Smooth muscle cell (in vitro differentiated cells): ENCODE measurements at regions not wholly inside any gene's neighbourhood (a gene's known extent, or its start where the extent isn't known, plus 50 kb on each side); places are given as distances from the start of the nearest gene placed in this dataset.

ENCODE experiments used
- DNase-seq: peaks from one replicate; lab custom pipeline; 2025; ENCODE audit not compliant: unreplicated experiment; lab: John Stamatoyannopoulos, UW
- H2AFZ ChIP-seq: fragments of 200-600 bp; sonication (generic); 2 replicates; pipeline ENCODE4 v1.6.0; 2016; ENCODE audit warnings: antibody characterized with exemption, low read depth, mild to moderate bottlenecking
- H3F3A ChIP-seq: fragments of 200-600 bp; sonication (generic); 2 replicates; pipeline ENCODE4 v1.6.0; 2017; ENCODE audit warnings: antibody characterized with exemption, low read depth
- H3K27ac ChIP-seq: fragments of 200-600 bp; sonication (generic); 2 replicates; pipeline ENCODE4 v1.5.1; 2016; ENCODE audit warnings: low read depth, mild to moderate bottlenecking
- H3K27me3 ChIP-seq: fragments of 200-600 bp; sonication (generic); 2 replicates; pipeline ENCODE4 v1.6.1; 2016; ENCODE audit warnings: low read depth, mild to moderate bottlenecking
- H3K36me3 ChIP-seq: fragments of 200-600 bp; sonication (generic); 2 replicates; pipeline ENCODE4 v1.5.1; 2016; ENCODE audit warnings: low read depth
- H3K4me1 ChIP-seq: fragments of 200-600 bp; sonication (generic); 2 replicates; pipeline ENCODE4 v1.5.1; 2016; ENCODE audit warnings: low read depth
- H3K4me2 ChIP-seq: fragments of 200-600 bp; sonication (generic); 2 replicates; pipeline ENCODE4 v1.6.0; 2016; ENCODE audit warnings: mild to moderate bottlenecking
- H3K4me3 ChIP-seq: fragments of 200-600 bp; sonication (generic); 2 replicates; pipeline ENCODE4 v1.5.1; 2016; ENCODE audit warnings: mild to moderate bottlenecking
- H3K79me2 ChIP-seq: fragments of 200-600 bp; sonication (generic); 2 replicates; pipeline ENCODE4 v1.6.0; 2016; ENCODE audit warnings: low read depth, mild to moderate bottlenecking
- H3K9ac ChIP-seq: fragments of 200-600 bp; sonication (generic); 2 replicates; pipeline ENCODE4 v1.6.0; 2016; ENCODE audit warnings: low read depth
- H3K9me3 ChIP-seq: fragments of 200-600 bp; sonication (generic); replicated peaks from 2 replicates; pipeline ENCODE4 v1.5.1; 2016; ENCODE audit warnings: low read depth
- H4K20me1 ChIP-seq: fragments of 200-600 bp; sonication (generic); 2 replicates; pipeline ENCODE4 v1.6.0; 2016; ENCODE audit warnings: low read depth
- WGBS: methylation state at CpG from one replicate; pipeline ENCODE4 v1.1.7; 2016; ENCODE audit warnings: low lambda C conversion rate; 5-methylcytosine and 5-hydroxymethylcytosine counted together
- TF ChIP-seq, protein P1 (sequence below): fragments of 200-600 bp; sonication (generic); IDR thresholded peaks from 2 replicates; pipeline ENCODE4 v1.5.1; 2017; ENCODE audit warnings: borderline replicate concordance, mild to moderate bottlenecking, antibody characterized with exemption; ENCODE audit not compliant: insufficient read depth, poor library complexity, severe bottlenecking

DNA sequence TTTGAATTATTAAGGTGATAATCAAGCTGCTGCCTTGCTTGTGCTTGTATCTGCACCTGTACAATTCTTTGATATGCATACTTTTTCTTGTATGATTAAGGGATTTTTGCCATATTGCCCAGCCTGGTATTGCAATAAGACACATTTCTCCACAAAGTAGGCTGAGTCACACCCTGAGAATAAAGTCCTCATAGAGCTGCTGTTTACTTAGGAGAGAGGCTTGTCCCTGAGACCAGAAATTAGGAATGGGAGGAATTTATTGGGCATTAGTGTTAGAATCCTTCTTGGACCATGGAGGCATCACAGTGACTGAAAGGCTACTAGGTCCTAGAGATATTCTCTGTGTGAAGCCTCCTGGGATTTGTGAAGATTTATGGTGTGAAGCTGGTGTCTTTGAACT lies 506.8 kb upstream of the FBXO33 start:
- no peak overlapping the region for H2AFZ ChIP-seq
- H3K79me2 ChIP-seq, result no peaks in the 10 kb centered on the region
- H4K20me1 ChIP-seq, result no peaks in the 10 kb centered on the region
- TF ChIP-seq, protein P1, sequence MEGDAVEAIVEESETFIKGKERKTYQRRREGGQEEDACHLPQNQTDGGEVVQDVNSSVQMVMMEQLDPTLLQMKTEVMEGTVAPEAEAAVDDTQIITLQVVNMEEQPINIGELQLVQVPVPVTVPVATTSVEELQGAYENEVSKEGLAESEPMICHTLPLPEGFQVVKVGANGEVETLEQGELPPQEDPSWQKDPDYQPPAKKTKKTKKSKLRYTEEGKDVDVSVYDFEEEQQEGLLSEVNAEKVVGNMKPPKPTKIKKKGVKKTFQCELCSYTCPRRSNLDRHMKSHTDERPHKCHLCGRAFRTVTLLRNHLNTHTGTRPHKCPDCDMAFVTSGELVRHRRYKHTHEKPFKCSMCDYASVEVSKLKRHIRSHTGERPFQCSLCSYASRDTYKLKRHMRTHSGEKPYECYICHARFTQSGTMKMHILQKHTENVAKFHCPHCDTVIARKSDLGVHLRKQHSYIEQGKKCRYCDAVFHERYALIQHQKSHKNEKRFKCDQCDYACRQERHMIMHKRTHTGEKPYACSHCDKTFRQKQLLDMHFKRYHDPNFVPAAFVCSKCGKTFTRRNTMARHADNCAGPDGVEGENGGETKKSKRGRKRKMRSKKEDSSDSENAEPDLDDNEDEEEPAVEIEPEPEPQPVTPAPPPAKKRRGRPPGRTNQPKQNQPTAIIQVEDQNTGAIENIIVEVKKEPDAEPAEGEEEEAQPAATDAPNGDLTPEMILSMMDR, result no peak
- peaks cover 8% of the 10 kb centered on the region for H3K4me1 ChIP-seq
- H3K27ac ChIP-seq, result no peak overlapping the region
- H3F3A ChIP-seq, result no peaks in the 10 kb centered on the region
- no peaks in the 10 kb centered on the region for H3K36me3 ChIP-seq
- DNase-seq, result no peak
- peak overlapping the region; percentile 29 for H3K4me2 ChIP-seq
- H3K27me3 ChIP-seq, result no peaks in the 10 kb centered on the region
- no peaks in the 10 kb centered on the region for H3K9me3 ChIP-seq
- H3K4me3 ChIP-seq, result no peak overlapping the region
- H3K9ac ChIP-seq, result no peak overlapping the region

DNA sequence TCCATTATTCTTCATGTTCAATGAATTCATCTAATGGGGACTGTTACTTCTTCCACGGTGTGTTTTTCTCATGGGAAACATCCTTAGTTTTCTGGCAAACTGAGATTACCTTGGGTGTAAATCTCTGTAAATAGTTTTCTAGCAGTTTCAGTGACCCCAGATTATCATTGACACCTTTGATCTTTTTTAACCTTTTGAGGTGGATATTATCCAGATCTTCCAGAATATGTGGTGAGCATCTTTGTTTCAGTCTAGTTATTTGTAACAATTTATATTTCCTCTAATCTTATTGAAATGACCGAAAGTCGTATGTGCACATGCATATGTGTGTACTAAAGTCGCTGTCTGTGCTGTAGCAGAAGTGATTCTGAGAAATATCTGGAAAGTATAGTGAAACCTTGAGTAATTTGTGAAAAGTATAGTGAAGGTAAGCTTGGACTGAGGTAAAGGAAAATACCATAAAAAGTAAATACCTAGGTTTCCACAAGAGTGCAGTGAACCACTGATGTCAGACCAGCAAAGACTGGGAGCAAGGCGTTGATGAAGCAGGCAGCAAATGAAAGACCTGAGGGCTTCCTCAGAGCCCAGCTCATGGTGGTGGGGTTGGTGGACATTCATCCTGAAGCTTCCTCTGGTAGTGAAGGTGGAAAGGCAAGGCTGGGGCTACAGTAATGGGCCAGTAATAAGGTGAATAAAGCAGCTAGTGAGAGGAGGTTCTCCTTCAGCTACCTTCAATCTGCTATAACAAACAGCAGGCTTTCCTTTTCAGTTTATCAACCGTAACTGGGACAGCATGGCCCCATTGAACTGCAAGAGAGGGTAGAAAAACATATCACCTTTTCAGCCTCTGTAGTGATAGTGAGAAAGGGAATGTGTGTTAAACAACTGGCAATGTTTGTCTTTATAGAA lies 480.2 kb upstream of the FBXO33 start:
- no peaks in the 10 kb centered on the region for H4K20me1 ChIP-seq
- 84% methylated on average over 6 of the region's 6 CpGs for WGBS

DNA sequence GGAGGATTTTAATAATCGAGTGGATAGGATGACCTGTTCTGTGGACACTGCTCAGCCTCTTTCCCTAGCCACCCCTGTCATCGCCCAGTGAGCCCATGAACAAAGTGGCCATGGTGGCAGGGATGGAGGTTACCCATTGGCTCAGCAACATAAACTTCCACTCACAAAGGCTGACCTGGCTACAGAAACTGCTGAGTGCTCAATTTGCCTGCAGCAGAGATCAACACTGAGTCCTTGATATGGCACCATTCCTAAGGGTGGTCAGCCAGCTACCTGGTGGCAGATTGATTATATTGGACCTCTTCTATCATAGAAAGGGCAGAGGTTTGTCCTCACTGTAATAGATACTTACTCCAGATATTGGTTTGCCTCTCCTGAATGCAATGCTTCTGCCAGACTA lies 465.4 kb upstream of the FBXO33 start:
- Histone ChIP-seq H2AFZ (no peak overlapping the region), H3K9ac (no peak overlapping the region), H3K4me2 (no peak overlapping the region), H3K4me3 (no peak overlapping the region), H3K27ac (no peak overlapping the region), H3K79me2 (no peaks in the 10 kb centered on the region), H3F3A (no peaks in the 10 kb centered on the region), H3K4me1 (no peaks in the 10 kb centered on the region), H4K20me1 (no peaks in the 10 kb centered on the region), H3K9me3 (no peaks in the 10 kb centered on the region), H3K27me3 (no peaks in the 10 kb centered on the region), H3K36me3 (no peaks in the 10 kb centered on the region)
- WGBS, result 90% methylated on average over 2 of the region's 2 CpGs
- TF ChIP-seq, protein P1, result no peak
- no peak for DNase-seq

More for the DNA sequence above, 480.2 kb upstream of the FBXO33 start:
- Histone ChIP-seq H3F3A (no peaks in the 10 kb centered on the region), H3K27ac (no peak overlapping the region), H3K36me3 (no peaks in the 10 kb centered on the region), H3K27me3 (no peaks in the 10 kb centered on the region), H3K79me2 (no peaks in the 10 kb centered on the region), H2AFZ (no peak overlapping the region), H3K9me3 (no peaks in the 10 kb centered on the region), H3K4me1 (no peaks in the 10 kb centered on the region), H3K4me2 (no peak overlapping the region), H3K9ac (no peak overlapping the region), H3K4me3 (no peak overlapping the region)
- TF ChIP-seq, protein P1, result no peak
- no peak for DNase-seq

DNA sequence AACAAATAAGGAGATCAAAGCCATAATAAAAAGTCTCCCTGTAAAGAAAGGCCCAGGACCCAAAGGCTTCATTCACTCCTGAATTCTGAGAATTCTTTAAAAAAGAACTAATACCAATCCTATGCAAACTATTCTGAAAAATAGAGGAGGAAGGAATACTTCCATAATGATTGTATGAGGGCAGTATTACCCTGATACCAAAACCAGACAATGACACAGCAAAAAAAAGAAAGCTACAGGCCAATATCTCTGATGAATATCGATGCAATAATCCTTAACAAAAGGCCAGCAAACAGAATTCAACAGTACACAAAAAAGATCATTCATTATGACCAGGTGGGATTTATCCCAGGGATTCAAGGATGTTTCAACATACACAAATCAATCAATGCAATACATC lies 457.8 kb upstream of the FBXO33 start:
- H3K36me3 ChIP-seq, result no peaks in the 10 kb centered on the region
- H3K27ac ChIP-seq, result no peak overlapping the region
- TF ChIP-seq, protein P1, result no peak
- H3K4me2 ChIP-seq, result no peak overlapping the region
- H4K20me1 ChIP-seq, result no peaks in the 10 kb centered on the region
- no peak overlapping the region for H2AFZ ChIP-seq
- H3K27me3 ChIP-seq, result no peaks in the 10 kb centered on the region
- H3K9me3 ChIP-seq, result no peaks in the 10 kb centered on the region
- 91% methylated on average over 1 of the region's 1 CpG for WGBS
- no peak for DNase-seq
- no peaks in the 10 kb centered on the region for H3K79me2 ChIP-seq
- no peak overlapping the region for H3K9ac ChIP-seq
- no peaks in the 10 kb centered on the region for H3F3A ChIP-seq
- H3K4me3 ChIP-seq, result no peak overlapping the region
- no peaks in the 10 kb centered on the region for H3K4me1 ChIP-seq
